HepG2 (cell line): ENCODE measurements at regions not wholly inside any gene's neighbourhood (a gene's known extent, or its start where the extent isn't known, plus 50 kb on each side); places are given as distances from the start of the nearest gene placed in this dataset.

Source experiments
- ATAC-seq: fragments of 200-7000 bp; cut with Tn5 transposase; 3 replicates; pipeline ENCODE4 v1.9.1; 2020; ENCODE audit warnings: mild to moderate bottlenecking, moderate library complexity
- BruUV-seq: library from RNA; stranded (reverse); fragments of 400-500 nt; replicated peaks from 2 replicates; lab custom pipeline; 2021; lab: Mats Ljungman, UMichigan
- CTCF ChIA-PET: fragments of 300-600 bp; formaldehyde crosslinking; extraction: SDS; loops from one replicate; lab custom pipeline; 2021; ENCODE audit warnings: low total read pairs, inconsistent platforms, low intra/inter-chr PET ratio; lab: Yijun Ruan, JAX
- POLR2A ChIA-PET: fragments of 350-600 bp; sonication (Branson Sonifier 250); formaldehyde crosslinking; loops from one replicate; lab custom pipeline; 2020; ENCODE audit warnings: antibody characterized with exemption, inconsistent platforms; lab: Yijun Ruan, JAX
- DNase-seq: peaks from one replicate; pipeline ENCODE4 v3.0.0-alpha.2; 2015; ENCODE audit warnings: low spot score
- FAIRE-seq: peaks from 3 replicates; lab custom pipeline; 2011; peaks lifted over from hg19 to GRCh38; lab: Jason Lieb, UNC
- H2AFZ ChIP-seq: one replicate; pipeline ENCODE4 v1.6.1; 2011; ENCODE audit warnings: low read length, inconsistent platforms
- H3K27ac ChIP-seq: fragments of 300-600 bp; 3 replicates; pipeline ENCODE4 v1.8.0; 2011; ENCODE audit warnings: mixed run types, mild to moderate bottlenecking, mixed read lengths, low read length, inconsistent platforms; ENCODE audit not compliant: insufficient read depth; ENCODE audit errors: extremely low read length
- H3K27me3 ChIP-seq, 2 experiments: fragments of 200-600 bp in 1 of 2; 2 replicates in 1 of 2; 3 replicates in 1 of 2; pipeline versions ENCODE4 v1.6.0 to v1.8.0; 2011; ENCODE audit warnings: low read length in 2 of 2, mild to moderate bottlenecking in 2 of 2, moderate library complexity in 2 of 2, inconsistent platforms in 1 of 2; ENCODE audit not compliant: insufficient read depth in 2 of 2, control insufficient read depth in 1 of 2
- H3K36me3 ChIP-seq, 2 experiments: fragments of 200-600 bp in 1 of 2; replicated peaks in 1 of 2; 2 replicates in 1 of 2; 3 replicates in 1 of 2; pipeline versions ENCODE4 v1.5.1 to v1.8.0; 2011; ENCODE audit warnings: low read length in 2 of 2, inconsistent platforms in 1 of 2; ENCODE audit not compliant: insufficient read depth in 2 of 2, control insufficient read depth in 1 of 2
- H3K4me1 ChIP-seq: 2 replicates; pipeline ENCODE4 v1.5.1; 2012; ENCODE audit warnings: low read length, inconsistent platforms; ENCODE audit not compliant: insufficient read depth
- H3K4me2 ChIP-seq: 2 replicates; pipeline ENCODE4 v1.6.0; 2011; ENCODE audit warnings: low read depth, low read length, inconsistent platforms
- H3K4me3 ChIP-seq, 3 experiments: fragments of 200-600 bp in 1 of 3; sonication (generic), shearing (Covaris generic) in 1 of 3; replicated peaks in 1 of 3; 2 replicates each; pipeline ENCODE4 v1.5.1; 2011 to 2016; ENCODE audit warnings: low read length in 3 of 3, inconsistent platforms in 2 of 3, low read depth in 2 of 3, mild to moderate bottlenecking in 2 of 3, control low read depth in 1 of 3, mixed read lengths in 1 of 3; ENCODE audit not compliant: insufficient read depth in 1 of 3
- H3K79me2 ChIP-seq: one replicate; pipeline ENCODE4 v1.6.1; 2011; ENCODE audit warnings: low read length, inconsistent platforms; ENCODE audit not compliant: insufficient read depth
- H3K9ac ChIP-seq: 2 replicates; pipeline ENCODE4 v1.6.0; 2011; ENCODE audit warnings: mild to moderate bottlenecking, low read depth, low read length, inconsistent platforms; ENCODE audit not compliant: insufficient read depth
- H3K9me3 ChIP-seq: 2 replicates; pipeline ENCODE4 v1.5.1; 2012; ENCODE audit warnings: mild to moderate bottlenecking, low read length
- H4K20me1 ChIP-seq: 2 replicates; pipeline ENCODE4 v1.6.0; 2011; ENCODE audit warnings: inconsistent platforms, mild to moderate bottlenecking, low read length, moderate library complexity; ENCODE audit not compliant: insufficient read depth
- EED ChIP-seq: sonication (generic); formaldehyde crosslinking; IDR thresholded peaks from 2 replicates; pipeline ENCODE4 v1.5.0; 2020; ENCODE audit warnings: mild to moderate bottlenecking, missing genetic modification reagents
- HDAC2 ChIP-seq: sonication (generic); formaldehyde crosslinking; IDR thresholded peaks from 2 replicates; pipeline ENCODE4 v1.4.0; 2020; ENCODE audit warnings: missing genetic modification reagents
- HES4 ChIP-seq: sonication (generic); formaldehyde crosslinking; IDR thresholded peaks from 2 replicates; pipeline ENCODE4 v1.9.0; 2021; ENCODE audit warnings: mild to moderate bottlenecking, missing genetic modification reagents, borderline replicate concordance
- MIER2 ChIP-seq: IDR thresholded peaks from 2 replicates; pipeline ENCODE4 v1.6.1; 2016; ENCODE audit warnings: missing biosample characterization, missing genetic modification reagents
- NCOR1 ChIP-seq: fragments of 200-600 bp; sonication (generic); IDR thresholded peaks from 2 replicates; pipeline ENCODE4 v1.7.0; 2017; ENCODE audit warnings: antibody characterized with exemption, low read length, borderline replicate concordance
- RNF2 ChIP-seq: fragments of 450-650 bp; conservative IDR thresholded peaks from 2 replicates; pipeline ENCODE4 v1.6.1; 2016; ENCODE audit warnings: low read depth
- SP4 ChIP-seq: sonication (generic); formaldehyde crosslinking; IDR thresholded peaks from 2 replicates; pipeline ENCODE4 v1.8.1; 2023; ENCODE audit warnings: mild to moderate bottlenecking, missing genetic modification reagents
- SRSF9 ChIP-seq: fragments of 200-400 bp; formaldehyde crosslinking; IDR thresholded peaks from 2 replicates; pipeline ENCODE4 v1.6.1; 2018; ENCODE audit warnings: borderline replicate concordance, mild to moderate bottlenecking, low read depth, low read length; ENCODE audit not compliant: insufficient read depth, poor library complexity, severe bottlenecking
- ZBTB20 ChIP-seq: sonication (generic); formaldehyde crosslinking; IDR thresholded peaks from 2 replicates; pipeline ENCODE4 v1.8.1; 2023; ENCODE audit warnings: missing genetic modification reagents, low read depth, mild to moderate bottlenecking, borderline replicate concordance
- ZMYM4 ChIP-seq: sonication (generic); formaldehyde crosslinking; IDR thresholded peaks from 2 replicates; pipeline ENCODE4 v1.8.1; 2023; ENCODE audit warnings: mild to moderate bottlenecking, missing genetic modification reagents
- ZNF207 ChIP-seq: fragments of 450-650 bp; IDR thresholded peaks from 2 replicates; pipeline ENCODE4 v1.6.1; 2016; ENCODE audit warnings: antibody characterized with exemption, borderline replicate concordance
- ZNF441 ChIP-seq: sonication (generic); formaldehyde crosslinking; IDR thresholded peaks from 2 replicates; pipeline ENCODE4 v1.7.0; 2021; ENCODE audit warnings: missing genetic modification reagents, borderline replicate concordance
- WGBS: methylation state at CpG from one replicate; pipeline ENCODE4 v1.1.6; 2017; ENCODE audit warnings: low lambda C conversion rate; 5-methylcytosine and 5-hydroxymethylcytosine counted together
- in situ Hi-C: cut with HindIII; loops from 2 replicates; pipeline ENCODE4 v1.10.0; 2017; ENCODE audit warnings: low pct_unique_long_range_greater_than_20kb; ENCODE audit not compliant: extremely low pct_ligation_motif_present
- intact Hi-C: fragments of 100-400 bp; cut with micrococcal nuclease; formaldehyde crosslinking; loops from one replicate; pipeline ENCODE4 v1.10.0; 2022; ENCODE audit not compliant: unreplicated experiment
- TF ChIP-seq, protein P1 (sequence below): sonication (generic); formaldehyde crosslinking; IDR thresholded peaks from 2 replicates; pipeline ENCODE4 v1.9.0; 2021; ENCODE audit warnings: missing genetic modification reagents, borderline replicate concordance
- TF ChIP-seq, protein P2 (sequence below): IDR thresholded peaks from 2 replicates; pipeline ENCODE4 v1.6.1; 2016; ENCODE audit warnings: missing genetic modification reagents, missing compliant biosample characterization
- TF ChIP-seq, protein P3 (sequence below): sonication (generic); formaldehyde crosslinking; conservative IDR thresholded peaks from 2 replicates; pipeline ENCODE4 v1.4.0; 2020; ENCODE audit warnings: missing genetic modification reagents

DNA sequence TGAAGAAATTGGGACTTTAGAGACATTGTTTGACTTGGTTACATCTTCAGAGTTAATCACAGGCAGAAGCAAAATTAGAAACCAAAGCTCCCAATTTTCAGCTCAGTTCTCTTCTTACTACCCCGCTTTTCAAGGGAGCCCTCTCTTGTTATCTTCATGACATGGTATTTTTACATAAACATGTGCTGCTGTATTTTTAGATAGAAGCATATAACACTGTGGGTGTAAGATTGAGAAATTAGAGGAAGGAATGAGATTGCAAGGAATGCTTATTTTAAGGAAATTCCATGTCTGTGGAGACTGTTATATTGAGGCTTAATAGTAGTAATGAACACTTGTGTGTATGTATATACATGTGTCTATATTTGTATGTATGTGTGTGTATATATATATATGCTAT, 401.6 kb downstream of the TMEM232 start:
- BruUV-seq = no TSS peak
- no peak overlapping the region for H2AFZ ChIP-seq
- ChIA-PET POLR2A (no interaction called here), CTCF (no interaction called here)
- in situ Hi-C loops (loop anchor here (25.0 kb wide), 1 partner anchor 638 kb away; the partner anchor contains the start of gene MAN2A1), intact Hi-C loops (no loop called here)
- no peaks in the 10 kb centered on the region; the same call in 1 of the 2 replicates for H3K4me1 ChIP-seq
- ATAC-seq (no peak), FAIRE-seq (no peak), DNase-seq (no peak)
- 0% methylated on average over 1 of the region's 1 CpG for WGBS
- no peak overlapping the region for H3K4me2 ChIP-seq
- H3K4me3 ChIP-seq = no peak overlapping the region
- H3K36me3 ChIP-seq = no peaks in the 10 kb centered on the region
- no peaks in the 10 kb centered on the region for H4K20me1 ChIP-seq
- no peak overlapping the region for H3K9ac ChIP-seq
- H3K79me2 ChIP-seq = no peaks in the 10 kb centered on the region
- no peaks in the 10 kb centered on the region for H3K9me3 ChIP-seq
- no peak for TF ChIP-seq MIER2 (CRISPR knock-in tag)
- no peak for TF ChIP-seq EED (CRISPR knock-in tag)
- TF ChIP-seq, protein P1, sequence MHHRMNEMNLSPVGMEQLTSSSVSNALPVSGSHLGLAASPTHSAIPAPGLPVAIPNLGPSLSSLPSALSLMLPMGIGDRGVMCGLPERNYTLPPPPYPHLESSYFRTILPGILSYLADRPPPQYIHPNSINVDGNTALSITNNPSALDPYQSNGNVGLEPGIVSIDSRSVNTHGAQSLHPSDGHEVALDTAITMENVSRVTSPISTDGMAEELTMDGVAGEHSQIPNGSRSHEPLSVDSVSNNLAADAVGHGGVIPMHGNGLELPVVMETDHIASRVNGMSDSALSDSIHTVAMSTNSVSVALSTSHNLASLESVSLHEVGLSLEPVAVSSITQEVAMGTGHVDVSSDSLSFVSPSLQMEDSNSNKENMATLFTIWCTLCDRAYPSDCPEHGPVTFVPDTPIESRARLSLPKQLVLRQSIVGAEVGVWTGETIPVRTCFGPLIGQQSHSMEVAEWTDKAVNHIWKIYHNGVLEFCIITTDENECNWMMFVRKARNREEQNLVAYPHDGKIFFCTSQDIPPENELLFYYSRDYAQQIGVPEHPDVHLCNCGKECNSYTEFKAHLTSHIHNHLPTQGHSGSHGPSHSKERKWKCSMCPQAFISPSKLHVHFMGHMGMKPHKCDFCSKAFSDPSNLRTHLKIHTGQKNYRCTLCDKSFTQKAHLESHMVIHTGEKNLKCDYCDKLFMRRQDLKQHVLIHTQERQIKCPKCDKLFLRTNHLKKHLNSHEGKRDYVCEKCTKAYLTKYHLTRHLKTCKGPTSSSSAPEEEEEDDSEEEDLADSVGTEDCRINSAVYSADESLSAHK (CRISPR knock-in tag) = no peak
- no peak for TF ChIP-seq SRSF9
- TF ChIP-seq ZNF207 = no peak
- TF ChIP-seq SP4 = no peak
- TF ChIP-seq, protein P2, sequence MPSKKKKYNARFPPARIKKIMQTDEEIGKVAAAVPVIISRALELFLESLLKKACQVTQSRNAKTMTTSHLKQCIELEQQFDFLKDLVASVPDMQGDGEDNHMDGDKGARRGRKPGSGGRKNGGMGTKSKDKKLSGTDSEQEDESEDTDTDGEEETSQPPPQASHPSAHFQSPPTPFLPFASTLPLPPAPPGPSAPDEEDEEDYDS (CRISPR knock-in tag) = no peak
- TF ChIP-seq NCOR1 = no peak
- no peak for TF ChIP-seq HES4
- TF ChIP-seq HDAC2 (CRISPR knock-in tag) = no peak
- TF ChIP-seq, protein P3, sequence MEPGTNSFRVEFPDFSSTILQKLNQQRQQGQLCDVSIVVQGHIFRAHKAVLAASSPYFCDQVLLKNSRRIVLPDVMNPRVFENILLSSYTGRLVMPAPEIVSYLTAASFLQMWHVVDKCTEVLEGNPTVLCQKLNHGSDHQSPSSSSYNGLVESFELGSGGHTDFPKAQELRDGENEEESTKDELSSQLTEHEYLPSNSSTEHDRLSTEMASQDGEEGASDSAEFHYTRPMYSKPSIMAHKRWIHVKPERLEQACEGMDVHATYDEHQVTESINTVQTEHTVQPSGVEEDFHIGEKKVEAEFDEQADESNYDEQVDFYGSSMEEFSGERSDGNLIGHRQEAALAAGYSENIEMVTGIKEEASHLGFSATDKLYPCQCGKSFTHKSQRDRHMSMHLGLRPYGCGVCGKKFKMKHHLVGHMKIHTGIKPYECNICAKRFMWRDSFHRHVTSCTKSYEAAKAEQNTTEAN (CRISPR knock-in tag) = no peak
- no peak for TF ChIP-seq ZNF441 (CRISPR knock-in tag)
- no peak for TF ChIP-seq ZMYM4 (CRISPR knock-in tag)
- TF ChIP-seq RNF2 = no peak
- no peak for TF ChIP-seq ZBTB20 (CRISPR knock-in tag)
- TF ChIP-seq, all 625 proteins: peak for 0
- H3K27me3 ChIP-seq = no peaks in the 10 kb centered on the region
- no peak overlapping the region for H3K27ac ChIP-seq
